ENCODE measurements at regions not wholly inside any gene's neighbourhood (a gene's known extent, or its start where the extent isn't known, plus 50 kb on each side); places are given as distances from the start of the nearest gene placed in this dataset.

DNA sequence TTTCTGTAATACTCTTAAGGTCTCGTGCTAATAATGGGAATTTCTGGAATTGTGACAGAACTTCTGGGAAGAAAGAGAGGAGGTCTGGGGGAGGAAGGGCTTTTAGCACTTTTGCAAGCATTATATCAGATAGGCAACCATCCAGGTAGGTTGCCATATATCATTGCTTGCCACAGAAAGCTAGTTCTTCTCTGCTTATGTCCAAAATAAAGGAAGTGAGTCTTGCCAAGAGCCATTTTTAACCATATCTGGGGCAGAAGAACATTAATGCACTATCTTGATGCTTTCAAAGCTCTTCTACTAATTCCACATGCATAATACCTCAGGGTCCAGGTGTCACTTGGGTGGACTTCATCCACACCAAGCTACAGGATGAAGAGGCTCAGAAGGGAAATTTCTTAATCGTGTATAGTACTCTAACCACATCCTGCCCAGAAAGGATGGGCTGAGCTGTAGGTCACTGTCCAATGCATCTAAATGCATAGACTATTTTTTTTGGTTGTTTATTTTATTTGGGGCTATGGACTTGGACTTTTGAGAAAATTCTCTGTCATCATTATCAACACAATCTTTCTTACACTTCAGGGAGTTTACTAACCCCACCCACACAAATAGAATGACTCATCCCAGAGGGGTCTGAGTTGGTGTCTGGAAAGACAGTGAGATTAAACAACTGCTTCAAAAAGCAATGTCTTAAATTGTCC, 68.9 kb upstream of the ADO start:
- H3K4me3 ChIP-seq (ENCODE audit: low read depth, low read length) = no peak overlapping the region
- TF ChIP-seq, protein P1, sequence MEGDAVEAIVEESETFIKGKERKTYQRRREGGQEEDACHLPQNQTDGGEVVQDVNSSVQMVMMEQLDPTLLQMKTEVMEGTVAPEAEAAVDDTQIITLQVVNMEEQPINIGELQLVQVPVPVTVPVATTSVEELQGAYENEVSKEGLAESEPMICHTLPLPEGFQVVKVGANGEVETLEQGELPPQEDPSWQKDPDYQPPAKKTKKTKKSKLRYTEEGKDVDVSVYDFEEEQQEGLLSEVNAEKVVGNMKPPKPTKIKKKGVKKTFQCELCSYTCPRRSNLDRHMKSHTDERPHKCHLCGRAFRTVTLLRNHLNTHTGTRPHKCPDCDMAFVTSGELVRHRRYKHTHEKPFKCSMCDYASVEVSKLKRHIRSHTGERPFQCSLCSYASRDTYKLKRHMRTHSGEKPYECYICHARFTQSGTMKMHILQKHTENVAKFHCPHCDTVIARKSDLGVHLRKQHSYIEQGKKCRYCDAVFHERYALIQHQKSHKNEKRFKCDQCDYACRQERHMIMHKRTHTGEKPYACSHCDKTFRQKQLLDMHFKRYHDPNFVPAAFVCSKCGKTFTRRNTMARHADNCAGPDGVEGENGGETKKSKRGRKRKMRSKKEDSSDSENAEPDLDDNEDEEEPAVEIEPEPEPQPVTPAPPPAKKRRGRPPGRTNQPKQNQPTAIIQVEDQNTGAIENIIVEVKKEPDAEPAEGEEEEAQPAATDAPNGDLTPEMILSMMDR (IDR thresholded peaks at IDR 0.05; ENCODE audit: low read depth, low read length) = no peak

DNA sequence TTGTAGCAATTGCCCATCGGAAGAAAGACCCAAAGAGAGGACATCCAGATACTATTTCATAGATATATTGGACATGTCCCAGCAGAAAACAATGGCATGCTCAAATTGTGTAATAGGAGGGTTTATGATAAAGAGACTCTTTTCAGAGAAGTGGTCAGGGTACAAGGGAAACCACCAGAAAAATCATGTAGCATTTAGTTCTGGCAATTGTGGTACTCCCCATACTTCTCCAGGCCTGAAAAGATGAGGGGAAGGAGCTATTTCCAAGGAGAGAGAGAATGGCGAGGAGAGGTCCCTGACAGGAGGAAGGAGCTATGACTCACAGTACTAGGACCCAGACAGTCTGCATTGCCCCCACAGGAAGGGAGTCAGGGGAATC, 68.4 kb upstream of the ADO start:
- TF ChIP-seq, protein P1 (IDR thresholded peaks at IDR 0.05; ENCODE audit: low read depth, low read length) = no peak
- no peak overlapping the region for H3K4me3 ChIP-seq (ENCODE audit: low read depth, low read length)

GRCh38 chr10:62738916-62739315, 65.6 kb upstream of the ADO start:
- no peak overlapping the region for H3K4me3 ChIP-seq (ENCODE audit: low read depth, low read length)
- TF ChIP-seq, protein P1 (IDR thresholded peaks at IDR 0.05; ENCODE audit: low read depth, low read length) = no peak

GRCh38 chr10:62740885-62741745, 63.4 kb upstream of the ADO start:
- TF ChIP-seq, protein P1 (IDR thresholded peaks at IDR 0.05; ENCODE audit: low read depth, low read length) = no peak
- H3K4me3 ChIP-seq (ENCODE audit: low read depth, low read length) = no peak overlapping the region

DNA sequence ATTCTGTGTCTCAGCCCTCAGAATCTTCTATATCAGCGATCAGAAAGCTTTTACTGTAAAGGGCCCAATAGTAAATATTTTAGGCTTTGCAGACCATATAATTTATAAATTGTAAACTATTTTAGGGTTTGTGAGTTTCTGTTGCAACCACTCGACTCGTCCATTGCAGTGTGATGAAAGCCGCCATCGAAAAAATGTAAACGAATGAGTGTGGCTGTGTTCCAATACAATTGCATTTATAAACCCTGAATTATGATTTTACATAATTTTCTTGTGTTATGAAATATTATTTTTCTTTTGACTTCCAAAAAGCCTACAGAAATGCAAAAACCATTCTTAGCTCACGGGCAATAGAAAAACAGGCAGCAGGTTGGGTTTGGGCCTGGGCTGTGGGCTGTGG, 62.5 kb upstream of the ADO start:
- TF ChIP-seq, protein P1 (IDR thresholded peaks at IDR 0.05; ENCODE audit: low read depth, low read length) = no peak
- no peak overlapping the region for H3K4me3 ChIP-seq (ENCODE audit: low read depth, low read length)

DNA sequence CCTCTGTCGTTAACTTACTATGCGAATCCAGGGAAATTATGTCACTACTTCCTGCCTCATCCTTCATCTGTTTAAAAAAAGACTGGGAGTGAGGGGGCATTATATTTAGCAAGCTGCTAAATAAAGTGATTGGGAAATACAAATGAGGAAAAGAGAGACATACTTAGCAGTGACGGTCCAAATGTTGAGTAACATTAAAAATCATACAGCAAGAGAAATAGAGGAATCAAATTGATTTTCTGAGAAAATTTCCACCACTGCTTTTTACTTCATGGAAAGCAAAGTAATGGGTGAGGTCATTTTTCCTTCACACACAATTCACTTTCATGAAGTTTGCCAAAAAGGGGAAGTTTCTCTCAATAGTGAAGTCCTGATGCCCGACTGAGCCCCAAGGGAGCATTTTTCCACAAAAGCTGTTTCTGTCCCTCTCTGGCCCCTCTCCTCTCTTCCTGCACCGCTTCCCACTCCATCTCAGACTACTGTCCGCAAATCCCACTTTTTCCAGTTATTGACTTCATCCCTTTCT, 61.9 kb upstream of the ADO start:
- H3K4me3 ChIP-seq (ENCODE audit: low read depth, low read length) = no peak overlapping the region
- TF ChIP-seq, protein P1 (IDR thresholded peaks at IDR 0.05; ENCODE audit: low read depth, low read length) = no peak

DNA sequence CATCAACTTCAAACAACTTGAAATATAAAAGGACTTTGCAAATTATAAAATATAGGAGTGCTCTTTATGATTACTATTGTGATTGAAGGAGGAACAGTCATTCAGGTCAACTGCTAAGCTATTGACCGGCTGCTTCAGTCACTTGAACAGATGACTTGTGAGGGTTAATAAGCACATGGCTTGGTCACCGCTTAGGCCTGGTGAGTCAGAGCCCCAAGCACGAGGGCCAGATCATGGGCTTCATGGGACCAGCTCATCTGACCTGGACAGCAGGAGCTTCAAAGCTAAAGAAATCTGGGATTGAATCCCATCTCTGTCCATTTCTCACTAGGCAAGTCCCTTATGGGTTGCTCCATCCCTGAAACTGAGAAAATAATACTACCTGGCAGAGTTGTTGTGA, 60.4 kb upstream of the ADO start:
- TF ChIP-seq, protein P1 (IDR thresholded peaks at IDR 0.05; ENCODE audit: low read depth, low read length) = no peak
- no peak overlapping the region for H3K4me3 ChIP-seq (ENCODE audit: low read depth, low read length)

Measured in WI38 (cell line).